T-helper 2 cell treated with Interferon-gamma antibody and Interleukin-4, amounts not matched to agents 5 μg/mL and 100 μg/mL, for 36 hours (primary cell): ENCODE measurements at regions not wholly inside any gene's neighbourhood (a gene's known extent, or its start where the extent isn't known, plus 50 kb on each side); places are given as distances from the start of the nearest gene placed in this dataset.
"Not testable (repeated sequence)": the region's sequence is repeated elsewhere in the genome, so short reads cannot be mapped to it uniquely, and the experiment has no call there.

ENCODE experiments used
- DNase-seq: peaks from one replicate; pipeline ENCODE4 v3.0.0; 2021; ENCODE audit warnings: low spot score
- H3K27ac Mint-ChIP-seq: one replicate; pipeline ENCODE4 v1.8.0; 2021; ENCODE audit warnings: mild to moderate bottlenecking, mixed read lengths
- H3K27me3 Mint-ChIP-seq: one replicate; pipeline ENCODE4 v1.8.0; 2021; ENCODE audit warnings: low read depth, mixed read lengths
- H3K36me3 Mint-ChIP-seq: one replicate; pipeline ENCODE4 v1.8.0; 2021; ENCODE audit warnings: low read depth, mixed read lengths
- H3K4me1 Mint-ChIP-seq: one replicate; pipeline ENCODE4 v1.8.0; 2021; ENCODE audit warnings: low read depth, mixed read lengths
- H3K4me3 Mint-ChIP-seq: one replicate; pipeline ENCODE4 v1.8.0; 2022; ENCODE audit warnings: mild to moderate bottlenecking, moderate library complexity, mixed read lengths
- H3K9me3 Mint-ChIP-seq: one replicate; pipeline ENCODE4 v1.8.0; 2021; ENCODE audit warnings: mixed read lengths

- H3K27me3 Mint-ChIP-seq, H3K9me3 Mint-ChIP-seq, H3K36me3 Mint-ChIP-seq, DNase-seq, H3K4me3 Mint-ChIP-seq, H3K27ac Mint-ChIP-seq, H3K4me1 Mint-ChIP-seq: not testable (repeated sequence)
Measured at GRCh38 chr6:168233875-168234213, 85.7 kb downstream of the DACT2 start.

- Mint-ChIP-seq H3K4me1 (no peaks in the 10 kb centered on the region), H3K9me3 (no peaks in the 10 kb centered on the region), H3K36me3 (no peaks in the 10 kb centered on the region), H3K4me3 (no peak overlapping the region), H3K27me3 (peaks cover 2% of the 10 kb centered on the region), H3K27ac (no peak overlapping the region)
- no peak for DNase-seq
Measured at GRCh38 chr6:168232989-168233874, 86.3 kb downstream of the DACT2 start.

- H3K4me3 Mint-ChIP-seq = no peak overlapping the region
- no peaks in the 10 kb centered on the region for H3K36me3 Mint-ChIP-seq
- no peaks in the 10 kb centered on the region for H3K4me1 Mint-ChIP-seq
- no peak overlapping the region for H3K27ac Mint-ChIP-seq
- no peaks in the 10 kb centered on the region for H3K9me3 Mint-ChIP-seq
- DNase-seq = no peak
- peaks cover 3% of the 10 kb centered on the region for H3K27me3 Mint-ChIP-seq
Measured at GRCh38 chr6:168232528-168232927, 87.0 kb downstream of the DACT2 start.

- no peaks in the 10 kb centered on the region for H3K9me3 Mint-ChIP-seq
- no peaks in the 10 kb centered on the region for H3K4me1 Mint-ChIP-seq
- peaks cover 3% of the 10 kb centered on the region for H3K27me3 Mint-ChIP-seq
- no peaks in the 10 kb centered on the region for H3K36me3 Mint-ChIP-seq
- no peak overlapping the region for H3K4me3 Mint-ChIP-seq
- no peak for DNase-seq
- no peak overlapping the region for H3K27ac Mint-ChIP-seq
Measured at GRCh38 chr6:168232062-168232461, 87.5 kb downstream of the DACT2 start.

GRCh38 chr6:168231393-168231957 is 88.1 kb downstream of the DACT2 start:
- H3K9me3 Mint-ChIP-seq = no peaks in the 10 kb centered on the region
- H3K27ac Mint-ChIP-seq = no peak overlapping the region
- no peaks in the 10 kb centered on the region for H3K36me3 Mint-ChIP-seq
- H3K4me1 Mint-ChIP-seq = no peaks in the 10 kb centered on the region
- no peak overlapping the region for H3K4me3 Mint-ChIP-seq
- peaks cover 3% of the 10 kb centered on the region for H3K27me3 Mint-ChIP-seq
- no peak for DNase-seq

DNA sequence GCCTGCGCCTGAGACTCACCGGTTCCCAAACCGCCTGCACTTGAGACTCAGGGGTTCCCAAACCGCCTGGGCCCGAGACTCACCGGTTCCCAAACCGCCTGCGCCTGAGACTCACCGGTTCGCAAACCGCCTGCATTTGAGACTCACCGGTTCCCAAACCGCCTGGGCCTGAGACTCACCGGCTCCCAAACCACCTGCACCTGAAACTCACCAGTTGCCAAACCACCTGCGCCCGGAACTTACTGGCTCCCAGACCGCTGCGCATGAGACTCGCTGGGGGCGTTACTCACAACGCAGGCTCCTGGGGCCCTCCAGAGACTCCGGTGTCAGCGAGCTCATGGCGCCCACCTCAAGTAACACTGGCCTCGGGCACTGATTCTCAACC is 90.2 kb downstream of the DACT2 start:
- H3K27ac Mint-ChIP-seq = no peak overlapping the region
- H3K36me3 Mint-ChIP-seq = no peaks in the 10 kb centered on the region
- peaks cover 3% of the 10 kb centered on the region for H3K27me3 Mint-ChIP-seq
- no peaks in the 10 kb centered on the region for H3K4me1 Mint-ChIP-seq
- no peak for DNase-seq
- no peak overlapping the region for H3K4me3 Mint-ChIP-seq
- no peaks in the 10 kb centered on the region for H3K9me3 Mint-ChIP-seq

DNA sequence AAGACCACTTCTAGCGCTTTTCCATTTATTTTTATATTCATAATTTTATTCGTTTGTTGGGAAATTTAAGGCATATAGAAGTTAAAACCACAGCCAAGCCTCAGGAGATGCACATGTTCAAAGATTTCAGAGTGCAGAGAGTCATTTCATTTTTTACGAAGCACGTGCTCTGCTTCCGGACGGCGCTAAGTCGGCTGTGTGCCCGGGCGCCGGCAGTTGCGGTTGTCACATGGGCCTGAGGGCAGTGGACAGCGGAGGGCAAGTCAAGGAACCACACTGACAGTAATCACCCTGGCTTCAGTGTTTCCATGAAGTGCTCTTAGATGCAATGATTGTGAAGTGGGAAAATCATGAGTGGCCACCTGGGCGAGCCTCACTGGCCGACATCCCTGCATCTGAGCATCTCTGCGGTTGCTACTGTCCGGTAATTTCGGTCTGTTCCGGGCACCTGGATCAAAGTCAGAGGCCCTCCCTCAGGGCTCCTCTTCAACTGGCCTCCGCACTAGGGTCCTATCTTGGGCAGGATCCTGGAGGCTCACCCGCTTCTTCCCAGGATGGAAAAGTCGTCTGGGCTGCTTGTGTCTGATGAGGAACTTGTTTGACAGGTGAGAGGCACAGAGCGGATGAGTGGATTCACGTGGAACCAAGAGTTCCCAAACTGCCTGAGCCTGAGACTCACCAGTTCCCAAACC is 90.8 kb downstream of the DACT2 start:
- Mint-ChIP-seq H3K4me3 (no peak overlapping the region), H3K36me3 (no peaks in the 10 kb centered on the region), H3K4me1 (no peaks in the 10 kb centered on the region), H3K27me3 (peaks cover 3% of the 10 kb centered on the region), H3K9me3 (no peaks in the 10 kb centered on the region), H3K27ac (no peak overlapping the region)
- DNase-seq = no peak

DNA sequence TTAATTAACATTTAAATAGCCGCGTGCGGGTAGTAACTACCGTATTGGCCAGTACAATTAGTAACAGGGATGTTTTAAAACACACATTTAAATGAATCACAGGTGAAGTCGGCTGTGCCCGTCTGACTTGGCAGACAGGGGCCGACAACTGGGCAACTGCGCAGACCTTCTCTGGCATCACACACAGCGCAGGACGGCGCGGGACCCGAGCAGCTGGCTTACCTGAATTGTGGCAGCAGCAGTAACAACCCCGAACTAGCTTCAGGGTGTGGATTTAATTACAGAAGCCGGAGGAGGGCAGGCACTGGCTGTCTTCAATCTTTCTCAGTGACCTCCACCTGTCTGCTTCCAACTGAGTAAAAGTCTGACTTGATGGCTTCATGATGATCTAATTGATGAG is 91.7 kb downstream of the DACT2 start:
- Mint-ChIP-seq H3K4me3 (no peak overlapping the region), H3K9me3 (no peaks in the 10 kb centered on the region), H3K27ac (no peak overlapping the region), H3K4me1 (no peaks in the 10 kb centered on the region), H3K27me3 (peaks cover 3% of the 10 kb centered on the region), H3K36me3 (no peaks in the 10 kb centered on the region)
- no peak for DNase-seq

- DNase-seq = no peak
- H3K4me3 Mint-ChIP-seq = no peak overlapping the region
- peaks cover 3% of the 10 kb centered on the region for H3K27me3 Mint-ChIP-seq
- H3K27ac Mint-ChIP-seq = no peak overlapping the region
- H3K36me3 Mint-ChIP-seq = no peaks in the 10 kb centered on the region
- H3K4me1 Mint-ChIP-seq = no peaks in the 10 kb centered on the region
- H3K9me3 Mint-ChIP-seq = no peaks in the 10 kb centered on the region
Measured at GRCh38 chr6:168226902-168227318, 92.7 kb downstream of the DACT2 start.

- H3K9me3 Mint-ChIP-seq = no peaks in the 10 kb centered on the region
- H3K4me3 Mint-ChIP-seq = no peak overlapping the region
- no peak for DNase-seq
- H3K4me1 Mint-ChIP-seq = no peaks in the 10 kb centered on the region
- no peaks in the 10 kb centered on the region for H3K36me3 Mint-ChIP-seq
- H3K27ac Mint-ChIP-seq = no peak overlapping the region
- H3K27me3 Mint-ChIP-seq = peaks cover 3% of the 10 kb centered on the region
Measured at GRCh38 chr6:168226061-168226752, 93.4 kb downstream of the DACT2 start.

DNA sequence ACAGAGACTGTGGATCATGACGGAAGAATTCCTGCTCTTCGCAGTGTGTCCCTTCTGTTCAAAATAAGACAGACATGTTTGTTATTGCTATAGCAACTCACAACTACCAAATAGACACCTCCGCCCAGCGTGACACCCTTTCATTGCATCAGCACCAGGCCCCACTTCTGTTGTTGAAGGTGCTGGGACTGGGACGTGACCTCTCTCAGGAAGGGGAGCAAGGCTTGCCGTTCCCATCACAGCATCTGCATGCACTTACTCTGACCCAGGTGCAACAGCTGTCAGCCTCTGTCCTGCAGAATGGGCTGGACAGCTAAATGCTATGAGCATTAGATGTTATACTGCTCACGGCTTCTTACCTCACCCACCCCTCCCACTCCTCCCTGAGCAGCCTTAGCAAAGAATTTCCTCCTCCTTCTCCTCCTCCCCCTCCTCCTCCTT is 94.1 kb downstream of the DACT2 start:
- H3K27me3 Mint-ChIP-seq = peaks cover 3% of the 10 kb centered on the region
- H3K4me3 Mint-ChIP-seq = no peak overlapping the region
- H3K36me3 Mint-ChIP-seq = no peaks in the 10 kb centered on the region
- DNase-seq = no peak
- H3K9me3 Mint-ChIP-seq = no peaks in the 10 kb centered on the region
- H3K4me1 Mint-ChIP-seq = peaks cover 3% of the 10 kb centered on the region
- no peak overlapping the region for H3K27ac Mint-ChIP-seq

DNA sequence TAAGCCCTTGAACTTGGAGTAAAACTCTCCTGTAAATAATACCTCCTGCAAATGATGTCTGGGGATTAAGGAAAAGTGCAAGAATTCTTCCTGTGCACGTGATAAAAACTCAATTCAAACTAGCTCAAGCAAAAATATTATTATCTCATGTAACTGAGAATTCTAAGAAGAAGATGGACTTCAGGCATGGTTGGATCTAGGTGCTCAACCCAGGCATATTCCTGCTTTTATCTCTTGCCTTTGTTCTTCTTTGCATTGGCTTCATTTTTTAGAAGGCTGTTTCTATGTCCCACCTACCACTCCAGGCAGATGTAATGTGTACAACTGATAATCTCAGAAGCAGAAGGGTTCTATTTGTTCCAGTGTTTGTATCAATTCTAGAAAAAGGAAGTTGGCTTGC is 95.8 kb downstream of the DACT2 start:
- Mint-ChIP-seq H3K4me3 (no peak overlapping the region), H3K27me3 (peaks cover 3% of the 10 kb centered on the region), H3K27ac (no peak overlapping the region), H3K36me3 (no peaks in the 10 kb centered on the region), H3K9me3 (no peaks in the 10 kb centered on the region), H3K4me1 (peaks cover 3% of the 10 kb centered on the region)
- no peak for DNase-seq

GRCh38 chr6:168223150-168223549 is 96.4 kb downstream of the DACT2 start:
- Mint-ChIP-seq H3K27me3 (peaks cover under 1% of the 10 kb centered on the region), H3K9me3 (no peaks in the 10 kb centered on the region), H3K4me3 (no peak overlapping the region), H3K4me1 (peaks cover 3% of the 10 kb centered on the region), H3K36me3 (no peaks in the 10 kb centered on the region), H3K27ac (no peak overlapping the region)
- DNase-seq = no peak
